Ascending aorta (tissue), 2 donors: ENCODE measurements at regions not wholly inside any gene's neighbourhood (a gene's known extent, or its start where the extent isn't known, plus 50 kb on each side); places are given as distances from the start of the nearest gene placed in this dataset.

Experiments used
- DNase-seq, 2 donors: peaks; one replicate each; pipeline ENCODE4 v3.0.0-alpha.2; 2019; ENCODE audit warnings: low spot score in 2 of 2
- H3K27ac ChIP-seq, 2 donors: fragments of 200-600 bp; sonication (generic); one replicate each; pipeline ENCODE4 v1.5.1; 2016 to 2017; ENCODE audit warnings: mild to moderate bottlenecking in 1 of 2
- H3K27me3 ChIP-seq: fragments of 200-600 bp; sonication (generic); one replicate; pipeline ENCODE4 v1.5.1; 2017
- H3K36me3 ChIP-seq, 2 donors: fragments of 200-600 bp; sonication (generic); one replicate each; pipeline ENCODE4 v1.5.1; 2016
- H3K4me1 ChIP-seq, 2 donors: fragments of 200-600 bp; sonication (generic); one replicate each; pipeline ENCODE4 v1.5.1; 2016 to 2017; ENCODE audit warnings: mild to moderate bottlenecking in 1 of 2
- H3K4me3 ChIP-seq, 2 donors: fragments of 200-600 bp; sonication (generic); one replicate each; pipeline ENCODE4 v1.5.1; 2016 to 2017; ENCODE audit warnings: mild to moderate bottlenecking in 1 of 2
- H3K9me3 ChIP-seq, 2 donors: fragments of 200-600 bp; sonication (generic); one replicate each; pipeline ENCODE4 v1.5.1; 2016
- intact Hi-C: fragments of 100-400 bp; cut with DNase I; formaldehyde crosslinking; loops from one replicate; pipeline ENCODE4 v1.15.1; 2023
- TF ChIP-seq, protein P1 (sequence below), 3 experiments: fragments of 200-600 bp in 2 of 3; fragments of 450-650 bp in 1 of 3; sonication (generic) in 2 of 3; IDR thresholded peaks; one replicate each; pipeline ENCODE4 v1.5.1; 2016 to 2019; ENCODE audit warnings: antibody characterized with exemption in 3 of 3, mild to moderate bottlenecking in 1 of 3, moderate library complexity in 1 of 3

DNA sequence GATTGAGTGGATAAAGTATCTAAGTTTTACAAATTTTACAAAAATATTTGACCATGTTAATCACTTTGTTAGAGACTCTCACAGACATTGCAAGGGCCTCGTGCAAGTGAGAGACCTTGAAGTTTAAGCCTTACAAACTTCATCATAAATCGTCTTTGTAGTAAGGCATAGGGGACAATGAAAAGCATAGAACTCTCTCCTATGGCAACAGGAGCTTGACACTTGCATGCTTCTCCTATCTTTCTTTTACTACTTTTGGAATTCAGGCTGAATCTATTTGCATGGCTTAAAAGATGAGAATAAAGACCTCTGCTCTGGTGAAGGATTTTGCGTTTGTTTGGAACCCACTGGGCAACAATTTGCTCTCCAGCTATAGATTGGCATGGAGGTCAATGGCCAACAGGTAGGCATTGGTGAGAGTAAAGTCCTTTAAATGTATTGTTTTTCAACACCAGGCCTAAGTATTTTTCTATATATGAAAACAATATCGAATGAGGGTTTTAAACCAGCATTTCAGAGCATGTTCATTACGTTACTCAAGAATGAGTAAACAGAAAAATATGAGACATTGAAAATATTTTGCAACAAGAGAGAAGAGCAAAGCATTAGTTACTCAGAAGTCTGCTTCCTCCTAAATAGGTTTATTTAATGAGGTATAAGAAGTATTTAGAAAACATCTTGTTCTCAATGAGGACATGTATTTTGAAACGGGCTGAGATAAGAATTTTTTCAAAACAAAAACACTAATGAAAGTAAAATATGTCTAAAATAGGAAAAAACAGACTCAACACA, 192.2 kb downstream of the TGFB2 start:
- Histone ChIP-seq H3K4me1 (no peaks in the 10 kb centered on the region), H3K36me3 (no peaks in the 10 kb centered on the region), H3K4me3 (no peak overlapping the region), H3K9me3 (no peaks in the 10 kb centered on the region), H3K27me3 (no peaks in the 10 kb centered on the region), H3K27ac (no peak overlapping the region)
- TF ChIP-seq, protein P1, sequence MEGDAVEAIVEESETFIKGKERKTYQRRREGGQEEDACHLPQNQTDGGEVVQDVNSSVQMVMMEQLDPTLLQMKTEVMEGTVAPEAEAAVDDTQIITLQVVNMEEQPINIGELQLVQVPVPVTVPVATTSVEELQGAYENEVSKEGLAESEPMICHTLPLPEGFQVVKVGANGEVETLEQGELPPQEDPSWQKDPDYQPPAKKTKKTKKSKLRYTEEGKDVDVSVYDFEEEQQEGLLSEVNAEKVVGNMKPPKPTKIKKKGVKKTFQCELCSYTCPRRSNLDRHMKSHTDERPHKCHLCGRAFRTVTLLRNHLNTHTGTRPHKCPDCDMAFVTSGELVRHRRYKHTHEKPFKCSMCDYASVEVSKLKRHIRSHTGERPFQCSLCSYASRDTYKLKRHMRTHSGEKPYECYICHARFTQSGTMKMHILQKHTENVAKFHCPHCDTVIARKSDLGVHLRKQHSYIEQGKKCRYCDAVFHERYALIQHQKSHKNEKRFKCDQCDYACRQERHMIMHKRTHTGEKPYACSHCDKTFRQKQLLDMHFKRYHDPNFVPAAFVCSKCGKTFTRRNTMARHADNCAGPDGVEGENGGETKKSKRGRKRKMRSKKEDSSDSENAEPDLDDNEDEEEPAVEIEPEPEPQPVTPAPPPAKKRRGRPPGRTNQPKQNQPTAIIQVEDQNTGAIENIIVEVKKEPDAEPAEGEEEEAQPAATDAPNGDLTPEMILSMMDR (IDR thresholded peaks at IDR 0.05) = no peak
- intact Hi-C loops = no loop called here
- no peak for DNase-seq

DNA sequence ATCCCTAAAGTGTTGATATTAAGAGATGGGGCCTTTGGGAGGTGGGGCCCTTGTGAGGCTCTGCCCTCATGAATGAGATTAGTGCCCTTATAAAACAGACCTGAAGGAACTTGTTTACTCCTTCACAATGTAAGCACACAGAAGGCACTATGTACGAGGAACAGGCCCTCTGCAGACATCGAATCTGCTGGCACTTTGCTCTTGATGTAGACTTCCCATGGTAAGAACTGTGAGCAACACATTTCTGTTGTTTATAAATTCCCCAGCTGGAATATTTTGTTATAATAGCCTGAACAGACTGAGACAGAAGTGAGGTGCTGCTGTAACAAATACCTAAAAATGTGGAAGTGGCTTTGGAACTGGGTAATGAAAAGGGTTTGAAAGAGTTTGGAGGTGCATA, 193.2 kb downstream of the TGFB2 start:
- Histone ChIP-seq H3K4me1 (no peaks in the 10 kb centered on the region), H3K4me3 (no peak overlapping the region), H3K36me3 (no peaks in the 10 kb centered on the region), H3K27me3 (no peaks in the 10 kb centered on the region), H3K9me3 (no peaks in the 10 kb centered on the region), H3K27ac (no peak overlapping the region)
- TF ChIP-seq, protein P1 (IDR thresholded peaks at IDR 0.05) = no peak
- no peak for DNase-seq
- intact Hi-C loops = no loop called here

DNA sequence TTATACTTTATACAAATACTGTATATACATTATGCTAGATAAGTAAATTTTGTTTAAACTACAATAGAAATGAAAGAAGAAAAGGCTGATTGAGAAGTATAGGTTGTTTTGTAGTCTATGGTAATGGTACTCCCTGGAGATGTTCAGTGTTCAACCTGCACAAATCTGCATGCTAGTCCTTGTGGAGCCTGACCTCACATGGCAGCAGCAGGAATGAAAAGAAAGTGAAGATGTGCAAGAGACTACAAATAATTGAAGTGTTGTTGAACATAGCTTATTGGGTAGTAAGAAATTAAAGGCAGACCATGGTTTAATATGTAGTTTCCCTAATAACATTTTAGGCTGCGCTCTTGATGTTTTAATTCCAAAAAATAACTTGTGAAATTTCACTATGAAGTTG, 201.2 kb downstream of the TGFB2 start:
- DNase-seq = no peak
- Histone ChIP-seq H3K4me1 (no peaks in the 10 kb centered on the region), H3K36me3 (no peaks in the 10 kb centered on the region), H3K27me3 (no peaks in the 10 kb centered on the region), H3K9me3 (no peaks in the 10 kb centered on the region), H3K4me3 (no peak overlapping the region), H3K27ac (no peak overlapping the region)
- intact Hi-C loops = no loop called here
- TF ChIP-seq, protein P1 (IDR thresholded peaks at IDR 0.05) = no peak

DNA sequence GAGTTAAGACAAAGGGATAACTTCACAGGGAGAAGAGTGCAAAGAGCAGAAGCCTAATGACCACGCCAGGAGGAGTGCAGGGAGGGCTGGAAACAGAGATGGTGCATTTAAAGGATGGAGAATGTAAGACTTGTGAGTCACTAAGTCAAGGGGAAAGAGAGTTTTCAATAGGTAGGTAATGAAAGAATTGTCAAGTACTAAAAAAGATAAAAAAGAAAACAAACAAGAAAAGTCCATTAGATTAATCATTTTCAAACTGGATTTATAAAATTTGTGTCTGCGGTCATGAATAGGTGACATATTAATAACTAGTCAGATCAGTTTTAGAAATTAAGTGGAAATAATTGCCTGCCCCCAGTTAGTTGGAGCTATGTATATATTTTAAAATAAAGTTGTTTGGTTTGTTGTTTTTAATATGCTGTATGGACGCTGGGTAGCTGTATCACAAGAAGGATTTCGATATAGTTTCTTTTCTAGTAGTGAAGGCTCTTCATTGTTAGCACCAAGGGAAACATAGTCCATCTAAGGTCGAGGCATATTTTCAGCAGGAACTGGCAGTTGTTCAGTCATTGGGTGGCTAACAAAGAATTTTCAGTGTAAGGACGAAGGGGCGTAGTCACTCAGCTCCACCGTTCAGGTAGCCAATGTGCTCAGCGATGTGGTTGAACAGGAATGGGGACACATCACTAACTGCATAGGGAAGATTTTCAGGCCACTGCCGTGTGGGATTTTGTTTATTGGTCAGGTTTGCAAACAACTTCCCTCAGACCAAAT, 203.0 kb downstream of the TGFB2 start:
- Histone ChIP-seq H3K36me3 (no peaks in the 10 kb centered on the region), H3K27me3 (no peaks in the 10 kb centered on the region), H3K4me3 (no peak overlapping the region), H3K9me3 (no peaks in the 10 kb centered on the region), H3K4me1 (no peaks in the 10 kb centered on the region), H3K27ac (no peak overlapping the region)
- intact Hi-C loops = no loop called here
- TF ChIP-seq, protein P1 (IDR thresholded peaks at IDR 0.05) = no peak
- no peak for DNase-seq

DNA sequence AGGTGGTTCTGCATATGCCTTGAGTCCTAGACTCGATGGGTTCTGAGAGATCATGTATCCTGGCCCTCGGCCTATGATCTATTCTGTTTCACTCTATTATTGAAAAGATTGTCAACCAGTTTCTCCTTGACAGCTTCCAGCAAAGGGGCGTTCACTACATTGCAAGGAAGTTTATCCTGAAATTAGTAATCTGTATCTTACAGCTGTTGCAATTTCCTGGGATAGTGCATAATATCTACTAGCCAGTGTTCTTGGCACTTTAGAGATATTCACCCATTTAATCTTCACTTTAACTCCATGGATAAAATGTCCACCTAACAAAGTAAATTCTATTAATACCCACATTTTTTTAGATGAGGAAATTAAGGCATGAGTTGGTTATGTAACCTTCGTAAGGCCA, 203.6 kb downstream of the TGFB2 start:
- Histone ChIP-seq H3K9me3 (no peaks in the 10 kb centered on the region), H3K36me3 (no peaks in the 10 kb centered on the region), H3K27me3 (no peaks in the 10 kb centered on the region), H3K4me1 (no peaks in the 10 kb centered on the region), H3K4me3 (no peak overlapping the region), H3K27ac (no peak overlapping the region)
- intact Hi-C loops = no loop called here
- DNase-seq = no peak
- TF ChIP-seq, protein P1 (IDR thresholded peaks at IDR 0.05) = no peak
